Hippocampal formation (tissue), 2 donors: ENCODE measurements at regions not wholly inside any gene's neighbourhood (a gene's known extent, or its start where the extent isn't known, plus 50 kb on each side); places are given as distances from the start of the nearest gene placed in this dataset.
"Not testable (repeated sequence)": the region's sequence is repeated elsewhere in the genome, so short reads cannot be mapped to it uniquely, and the experiment has no call there.

Experiments used
- DNase-seq, 2 donors: peaks; one replicate each; lab custom pipeline; 2025; lab: John Stamatoyannopoulos, UW

DNA sequence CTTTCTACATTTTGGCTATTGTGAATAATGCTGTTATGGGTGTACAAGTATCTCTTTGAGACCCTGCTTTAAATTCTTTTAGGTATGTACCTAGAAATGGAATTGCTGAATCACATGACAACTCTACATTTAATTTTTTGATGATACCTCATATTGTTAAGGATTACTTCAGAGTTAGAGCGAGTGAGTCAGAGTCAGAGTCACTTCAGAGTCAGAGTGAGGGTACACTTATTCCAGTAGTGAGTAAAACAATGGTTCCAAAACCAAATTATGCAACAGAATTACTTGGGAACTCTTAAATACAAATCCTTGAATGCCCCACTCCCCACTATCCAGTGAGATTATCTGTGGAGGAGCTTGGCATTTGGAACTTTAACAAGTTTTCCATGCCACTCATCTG is 50.3 kb upstream of the SNRK start:
- DNase-seq, result no peak

DNA sequence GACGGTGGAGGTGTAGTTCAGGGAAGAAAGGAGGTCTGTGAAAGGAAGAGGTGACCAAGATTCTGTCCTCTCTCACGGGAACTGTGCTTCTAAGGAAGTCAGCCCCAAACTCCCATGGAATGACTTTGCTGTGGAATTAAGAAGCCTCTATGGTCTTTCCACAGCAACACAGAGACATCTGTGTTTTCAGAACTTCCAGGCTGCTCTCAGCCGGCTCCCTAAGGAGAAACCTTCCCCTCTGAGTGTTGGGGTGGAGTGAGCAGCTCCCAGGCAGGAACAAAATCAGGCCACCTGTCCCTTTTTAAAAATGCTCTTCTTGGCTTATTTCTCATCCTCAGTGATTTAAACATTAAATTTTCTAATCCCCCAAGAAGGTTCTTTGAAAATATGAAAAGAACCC is 53.3 kb upstream of the SNRK start:
- DNase-seq, result no peak

DNA sequence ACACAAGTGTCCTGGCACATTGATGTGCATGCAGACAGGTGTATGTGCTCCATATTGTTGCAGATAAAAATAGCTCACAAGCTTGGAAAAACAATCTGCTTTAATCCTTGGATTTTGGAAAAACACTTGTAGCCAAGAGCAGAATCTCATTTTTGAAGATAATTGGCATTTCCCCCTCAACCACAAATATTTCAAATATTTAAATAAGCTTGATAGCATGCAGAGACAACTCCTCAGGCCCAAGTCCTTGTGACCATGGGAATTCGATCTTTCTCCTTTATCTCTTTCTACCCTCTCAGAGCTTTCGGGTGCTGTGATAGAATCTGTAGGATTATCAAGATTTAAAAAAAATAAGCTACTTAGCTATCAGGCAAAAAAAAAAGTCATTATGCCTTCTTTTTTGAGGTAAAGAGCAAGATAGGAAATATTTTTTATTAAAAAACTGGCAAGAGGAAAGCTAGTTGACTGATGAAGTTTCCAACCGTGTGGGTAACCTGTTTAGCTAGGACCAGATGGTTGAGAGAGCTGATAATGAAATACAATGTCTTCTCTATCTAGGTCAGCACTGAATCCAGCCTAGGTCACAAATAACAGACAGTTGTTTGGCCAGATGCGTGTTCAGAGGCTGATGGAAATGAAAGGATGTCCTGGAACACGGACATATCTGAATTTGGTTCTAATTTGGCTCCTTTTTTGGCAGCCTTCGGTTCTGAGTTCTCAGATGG is 54.9 kb upstream of the SNRK start:
- no peak for DNase-seq

DNA sequence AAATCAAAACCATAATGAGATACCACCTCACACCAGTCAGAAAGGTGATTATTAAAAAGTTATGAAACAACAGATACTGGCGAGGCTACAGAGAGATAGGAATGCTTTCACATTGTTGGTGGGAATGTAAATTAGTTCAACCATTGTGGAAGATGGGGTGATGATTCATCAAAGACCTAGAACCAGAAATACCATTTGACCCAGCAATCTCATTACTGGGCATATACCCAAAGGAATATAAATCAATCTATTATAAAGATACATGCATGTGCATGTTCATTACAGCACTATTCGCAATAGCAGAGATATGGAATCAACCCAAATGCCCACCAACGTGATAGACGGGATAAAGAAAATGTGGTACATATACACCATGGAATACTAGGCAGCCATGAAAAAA is 56.5 kb upstream of the SNRK start:
- not testable (repeated sequence) for DNase-seq

DNA sequence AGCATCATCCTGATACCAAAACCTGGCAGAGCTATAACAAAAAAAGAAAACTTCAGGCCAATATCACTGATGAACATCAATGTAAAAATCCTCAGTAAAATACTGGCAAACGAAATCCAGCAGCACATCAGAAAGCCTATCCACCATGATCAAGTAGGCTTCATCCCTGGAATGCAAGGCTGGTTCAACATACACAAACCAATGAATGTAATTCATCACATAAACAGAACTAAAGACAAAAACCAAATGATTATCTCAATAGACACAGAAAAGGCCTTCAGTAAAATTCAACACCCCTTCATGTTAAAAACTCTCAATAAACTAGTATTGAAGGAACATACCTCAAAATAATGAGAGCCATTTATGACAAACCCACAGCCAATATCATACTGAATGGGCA is 58.7 kb upstream of the SNRK start:
- DNase-seq, result not testable (repeated sequence)

DNA sequence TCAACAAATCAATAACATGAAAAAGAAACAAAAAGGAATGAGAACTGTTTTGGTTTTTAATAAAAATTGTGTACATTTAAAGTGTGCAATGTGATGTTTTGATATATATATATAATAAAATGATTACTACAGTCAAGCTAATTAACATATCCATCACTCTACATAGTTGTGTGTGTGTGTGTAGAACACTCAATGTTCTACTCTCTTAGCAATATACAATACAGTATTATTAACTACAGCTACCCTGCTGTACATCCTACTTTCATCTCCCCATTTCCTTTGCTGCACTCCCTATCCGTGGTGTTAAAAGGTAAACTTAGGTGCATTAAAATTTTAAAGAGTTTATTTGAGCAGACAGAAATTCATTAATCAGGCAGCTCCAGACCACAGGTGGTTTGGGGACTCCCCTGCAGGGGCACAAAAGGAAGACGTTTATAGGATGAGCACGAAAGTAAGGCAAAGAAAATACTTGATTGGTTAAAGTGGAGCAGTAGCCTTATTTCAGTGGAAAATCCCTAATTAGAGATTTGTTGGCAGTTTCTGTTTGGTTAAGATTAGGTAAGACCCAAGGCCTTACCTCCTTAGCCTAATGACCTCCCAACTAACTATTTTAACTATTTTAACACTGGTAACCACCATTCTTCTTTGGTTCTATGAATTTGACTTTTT is 61.8 kb upstream of the SNRK start:
- DNase-seq, result no peak

DNA sequence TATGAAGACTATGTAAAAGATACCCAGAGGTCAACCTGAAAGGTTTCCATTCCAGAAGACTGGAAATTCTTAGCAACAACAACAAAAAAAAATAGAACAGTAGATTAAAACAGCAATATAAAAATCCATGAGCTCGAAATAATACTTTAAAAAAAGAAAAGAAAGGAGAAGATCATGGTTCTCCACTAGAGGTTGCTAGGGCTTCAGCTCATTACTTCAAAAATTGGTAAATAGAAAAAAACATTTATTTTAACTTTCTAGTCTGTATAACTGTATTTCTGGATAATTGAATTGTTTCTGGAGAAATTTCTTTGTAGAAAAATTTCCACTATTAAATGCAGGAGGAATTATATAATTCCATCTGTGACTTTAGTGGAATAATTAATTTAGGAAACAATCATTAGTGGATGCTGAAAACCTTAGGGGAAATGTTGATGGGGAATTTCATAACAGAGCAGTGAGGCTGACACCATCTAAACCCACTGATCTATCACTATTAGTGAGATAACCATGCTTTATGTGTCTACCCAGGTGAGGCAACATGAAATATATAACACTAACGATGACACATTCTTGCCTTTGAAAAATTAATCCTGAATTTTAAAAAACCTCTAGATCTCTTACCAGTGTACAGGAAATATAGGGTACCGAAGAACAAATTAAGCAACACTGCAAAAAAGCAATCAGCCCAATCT is 62.5 kb upstream of the SNRK start:
- peak in 1 of 2 donors; percentile 48 for DNase-seq

DNA sequence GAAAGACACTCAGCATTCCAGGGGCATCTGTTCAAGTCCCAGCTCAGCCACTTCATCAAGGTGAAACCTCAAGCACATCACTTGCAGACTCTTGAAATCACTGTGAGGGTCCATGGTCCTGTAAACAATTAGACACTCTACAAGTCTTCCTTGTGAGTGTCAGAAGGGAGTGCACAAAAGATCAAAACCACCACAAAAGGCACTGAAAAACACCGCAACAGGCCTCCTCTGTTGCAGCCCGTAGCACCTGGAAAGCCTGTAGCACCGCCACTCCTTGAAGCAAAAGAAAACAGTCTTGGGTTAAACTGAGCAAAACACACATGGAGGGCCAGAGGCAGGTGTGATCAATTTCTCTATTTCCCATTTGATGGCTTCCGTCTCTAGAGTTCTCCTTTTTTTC is 63.8 kb upstream of the SNRK start:
- no peak for DNase-seq

DNA sequence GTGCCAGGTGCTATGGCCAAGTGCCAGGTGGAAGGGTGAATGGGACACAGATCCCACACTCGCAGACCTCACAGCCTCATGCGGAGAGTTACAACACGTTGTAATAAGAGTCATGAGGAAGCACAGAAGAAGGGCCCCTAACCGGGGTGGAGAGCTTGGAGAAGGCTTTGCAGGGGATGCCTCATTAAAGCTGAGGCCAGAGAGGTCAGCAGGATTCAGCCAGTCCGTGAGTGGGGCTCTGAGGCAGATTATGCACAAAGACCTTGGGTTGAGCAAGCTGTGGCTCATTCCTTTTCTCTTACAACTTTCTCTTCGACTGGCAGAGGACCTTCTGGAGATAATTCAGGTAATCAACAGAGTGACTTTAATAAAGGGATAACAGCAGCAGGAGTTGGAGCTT is 65.3 kb upstream of the SNRK start:
- DNase-seq, result no peak

DNA sequence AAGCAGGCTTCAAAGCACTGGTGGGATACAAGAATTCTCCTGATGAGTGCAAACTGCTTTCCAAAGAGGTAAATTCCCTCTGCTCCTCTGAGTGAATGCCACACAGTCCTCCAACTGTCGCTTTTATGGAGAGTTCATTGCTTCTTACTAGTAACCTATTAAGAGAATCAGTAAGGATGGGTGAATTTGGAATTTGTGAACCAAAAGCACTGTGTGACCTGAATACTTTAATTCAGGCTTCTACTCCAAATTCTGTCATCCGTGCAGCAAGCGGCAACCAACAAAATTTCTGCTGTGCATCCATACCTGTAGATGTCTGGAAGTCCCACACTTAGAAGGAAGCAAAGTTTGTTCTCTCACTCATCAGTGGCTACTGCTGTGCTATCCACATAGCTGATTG is 66.7 kb upstream of the SNRK start:
- DNase-seq, result no peak

DNA sequence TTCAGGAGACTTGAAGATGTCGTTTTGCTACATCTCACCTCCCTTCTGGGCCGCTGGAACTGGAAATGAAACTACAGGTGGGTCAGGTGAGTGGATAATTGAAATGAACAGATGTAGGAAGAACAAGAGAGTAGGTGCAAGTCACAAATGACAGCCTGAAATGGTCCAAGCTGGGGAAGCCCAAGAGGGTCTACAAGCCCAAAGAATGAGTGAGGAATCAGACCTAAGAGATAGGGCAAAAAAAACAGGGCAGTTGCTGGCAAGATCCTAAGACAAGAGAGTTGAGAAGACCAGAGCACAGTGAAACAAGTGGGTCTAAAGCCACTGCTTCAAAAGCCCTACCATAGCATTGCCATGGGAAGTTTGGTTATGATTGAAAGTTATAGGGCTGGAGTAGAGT is 67.4 kb upstream of the SNRK start:
- no peak for DNase-seq

DNA sequence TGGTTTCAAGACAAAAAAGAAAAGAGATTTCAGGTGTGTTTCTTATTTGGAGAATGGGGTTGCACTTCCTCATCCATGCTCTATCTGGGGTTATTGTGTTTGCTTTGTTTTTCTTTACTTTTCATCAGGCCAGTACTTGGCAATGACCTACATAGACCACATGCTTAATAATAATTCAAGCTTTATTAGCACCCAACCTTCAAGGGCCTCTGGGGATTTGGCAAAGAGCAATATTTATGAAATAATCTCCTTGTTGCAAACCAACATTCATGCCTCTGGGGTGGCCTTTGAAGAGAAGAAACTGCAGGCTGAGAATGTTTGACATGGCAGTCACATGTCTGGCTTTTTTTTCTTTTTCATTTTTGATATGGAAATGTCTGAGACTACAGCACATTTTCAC is 68.2 kb upstream of the SNRK start:
- DNase-seq, result no peak

DNA sequence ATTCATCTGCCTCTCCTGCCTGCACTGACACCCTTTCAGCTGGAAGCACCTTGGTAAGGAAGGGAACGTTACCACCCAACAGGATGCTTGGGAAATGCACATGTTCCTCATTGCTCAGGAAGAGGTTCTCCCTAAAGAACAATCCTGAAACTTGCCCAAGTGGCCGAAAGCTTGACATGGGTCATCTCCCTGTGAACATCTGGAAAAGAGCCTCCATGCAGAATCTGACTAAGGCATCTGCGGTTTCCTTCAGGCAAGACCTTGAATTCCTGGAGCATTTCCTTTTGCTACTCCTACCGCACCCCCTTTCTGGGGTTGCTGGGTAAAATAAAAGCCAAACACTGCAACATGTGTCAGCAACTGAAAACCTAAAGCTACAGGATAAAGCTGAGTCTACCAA is 68.7 kb upstream of the SNRK start:
- DNase-seq, result no peak

DNA sequence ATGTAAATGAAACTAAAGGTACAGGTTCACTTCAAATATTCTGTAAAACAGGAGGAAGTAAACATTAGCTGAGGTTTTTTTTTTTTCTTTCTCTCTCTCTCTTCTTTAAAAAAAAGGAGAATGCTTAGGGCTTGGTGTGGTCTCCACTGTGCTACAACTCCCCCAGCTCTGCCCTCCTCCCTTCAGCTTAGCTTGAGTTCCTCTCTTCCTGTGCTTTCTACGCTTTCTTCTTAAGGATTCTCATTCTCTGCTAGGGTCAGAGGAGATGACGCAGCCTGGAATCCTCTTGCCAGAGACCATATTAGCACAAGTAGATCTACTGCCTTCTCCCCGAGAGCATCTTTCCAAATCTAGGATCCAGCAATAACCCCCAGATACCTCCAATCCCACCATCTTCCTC is 69.1 kb upstream of the SNRK start:
- DNase-seq, result no peak

DNA sequence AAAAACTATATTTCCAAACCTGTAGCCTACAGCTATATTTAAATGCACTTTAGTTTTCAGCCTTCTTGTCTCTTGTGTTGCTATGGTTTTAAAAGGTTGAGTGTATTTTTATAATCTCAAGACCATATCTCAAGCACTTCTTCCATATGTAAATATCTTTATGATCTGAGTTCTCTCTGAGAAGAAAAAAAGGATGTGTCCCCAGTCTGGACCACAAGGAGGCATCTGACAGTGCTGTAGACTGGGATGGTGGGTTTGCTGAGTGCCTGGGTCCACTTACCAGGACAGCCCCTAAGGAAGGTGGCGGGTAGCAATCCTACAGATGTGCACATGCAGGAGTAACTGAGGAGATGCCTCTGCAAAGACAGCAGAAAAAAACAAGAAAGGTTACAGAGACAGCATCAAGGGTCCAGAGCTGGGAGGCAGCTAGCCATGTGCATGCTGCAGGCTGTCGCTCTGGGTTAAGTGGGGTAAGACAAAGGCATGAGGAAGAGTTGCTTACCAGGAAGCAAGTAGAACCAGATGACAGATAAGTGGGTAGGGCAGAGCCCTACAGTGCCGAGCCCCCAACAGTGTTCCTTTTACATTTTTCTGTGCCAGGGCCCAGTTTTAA is 70.6 kb upstream of the SNRK start:
- no peak for DNase-seq

DNA sequence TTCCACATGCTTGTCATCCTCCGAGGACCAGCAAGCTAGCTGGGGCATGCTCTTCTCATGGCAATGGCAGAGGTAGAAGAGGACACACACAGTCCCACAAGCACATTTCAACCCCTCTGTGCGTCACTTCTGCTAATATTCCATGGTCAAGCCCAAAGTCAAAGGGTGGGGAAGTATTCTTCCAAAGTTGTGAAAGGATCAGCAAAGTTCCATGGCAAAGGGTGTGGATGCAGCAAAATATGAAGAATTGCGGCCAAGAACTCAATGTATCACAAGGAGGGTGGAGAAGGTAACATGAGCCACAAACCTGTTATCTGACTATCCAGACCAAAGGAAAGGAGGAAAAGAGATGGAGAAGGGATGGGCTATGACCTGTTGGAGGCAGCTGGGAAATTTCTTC is 71.2 kb upstream of the SNRK start:
- DNase-seq, result no peak

DNA sequence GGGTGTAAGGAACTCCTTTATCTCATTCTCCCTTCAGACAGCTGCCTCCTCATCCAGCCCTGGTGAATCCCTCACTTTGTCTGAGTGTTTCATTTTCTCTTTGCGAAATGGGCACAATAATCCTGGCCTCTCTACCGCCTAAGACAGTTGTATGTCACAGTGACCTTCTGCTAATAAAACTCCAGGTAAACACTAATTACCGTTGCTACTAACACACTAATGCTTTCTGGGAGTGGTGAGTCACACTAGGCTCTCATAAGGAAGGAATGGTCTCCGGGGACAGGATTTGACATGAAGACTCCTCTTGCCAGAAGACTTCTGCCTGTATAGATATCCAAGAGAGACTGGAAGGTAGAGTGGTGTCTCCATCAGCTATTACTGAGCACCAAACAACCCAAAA is 71.7 kb upstream of the SNRK start:
- DNase-seq, result no peak

DNA sequence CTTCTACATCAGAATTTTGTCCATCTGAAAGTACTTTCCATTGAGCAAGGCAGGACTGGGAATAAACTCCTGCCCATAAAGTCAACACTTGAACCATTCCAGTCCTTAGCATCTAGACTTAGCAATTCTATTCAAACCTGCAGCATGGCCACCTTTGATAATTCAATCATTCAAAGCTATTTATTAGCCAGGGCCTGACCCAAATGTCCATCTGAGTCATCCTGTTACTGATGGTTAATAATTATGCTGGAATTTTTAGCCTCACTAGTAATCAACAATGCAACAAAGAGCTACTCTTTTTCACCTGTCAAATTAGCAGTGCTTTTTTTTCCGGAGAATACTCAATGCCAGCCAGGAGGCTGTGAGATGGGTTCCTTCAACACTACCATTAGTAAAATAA is 72.7 kb upstream of the SNRK start:
- DNase-seq, result no peak

DNA sequence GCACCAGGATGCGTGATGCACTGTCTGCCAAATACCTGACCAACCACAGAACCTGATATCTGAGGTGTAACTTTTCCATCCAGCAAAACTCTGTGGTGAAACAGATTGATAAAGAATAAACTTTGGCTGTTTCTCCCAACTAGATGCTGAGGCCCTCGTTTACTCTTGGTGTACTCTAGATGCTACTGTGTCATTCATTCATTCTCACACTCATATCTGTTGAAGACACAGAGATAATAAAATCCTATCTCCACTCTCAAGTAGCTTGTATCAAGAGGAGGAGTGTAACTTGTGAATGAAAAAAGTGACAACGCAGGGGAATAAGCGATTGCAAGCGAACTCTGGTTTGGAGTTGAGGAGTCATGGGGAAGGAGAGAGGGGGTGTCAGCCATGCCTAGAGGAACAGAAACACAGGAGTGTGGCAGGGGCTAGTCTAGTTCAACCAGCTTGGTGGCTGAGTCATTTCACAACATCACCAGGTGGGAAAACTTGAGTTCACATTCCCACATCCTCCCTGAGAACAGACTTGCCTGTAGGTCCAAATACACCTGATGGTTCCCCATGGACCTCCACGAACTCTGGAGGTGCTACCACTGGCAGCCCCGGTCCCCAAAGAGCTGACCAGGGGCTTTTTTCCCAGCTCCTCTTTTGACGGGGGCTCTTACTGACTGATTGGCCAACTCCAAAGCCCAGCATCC is 73.3 kb upstream of the SNRK start:
- no peak for DNase-seq

DNA sequence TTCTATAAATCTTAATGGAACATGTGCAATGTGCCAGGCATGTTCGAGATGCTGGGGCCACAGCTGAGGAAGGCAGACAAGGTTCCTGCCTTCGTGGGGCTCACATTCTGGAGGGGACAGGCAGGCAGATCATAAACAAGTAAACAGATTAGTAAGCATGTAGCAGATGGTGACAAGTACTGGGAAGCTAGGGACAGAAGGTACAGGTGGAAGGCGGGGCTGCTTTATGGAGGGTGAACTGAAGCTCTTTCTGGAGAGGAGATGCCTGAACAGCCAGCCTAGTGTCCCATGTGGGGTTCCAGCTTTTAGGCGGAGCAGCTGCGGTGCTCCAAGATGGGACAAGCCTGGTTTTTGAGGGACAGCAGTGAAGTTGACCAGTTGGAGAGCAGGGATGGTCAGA is 74.7 kb upstream of the SNRK start:
- no peak for DNase-seq

DNA sequence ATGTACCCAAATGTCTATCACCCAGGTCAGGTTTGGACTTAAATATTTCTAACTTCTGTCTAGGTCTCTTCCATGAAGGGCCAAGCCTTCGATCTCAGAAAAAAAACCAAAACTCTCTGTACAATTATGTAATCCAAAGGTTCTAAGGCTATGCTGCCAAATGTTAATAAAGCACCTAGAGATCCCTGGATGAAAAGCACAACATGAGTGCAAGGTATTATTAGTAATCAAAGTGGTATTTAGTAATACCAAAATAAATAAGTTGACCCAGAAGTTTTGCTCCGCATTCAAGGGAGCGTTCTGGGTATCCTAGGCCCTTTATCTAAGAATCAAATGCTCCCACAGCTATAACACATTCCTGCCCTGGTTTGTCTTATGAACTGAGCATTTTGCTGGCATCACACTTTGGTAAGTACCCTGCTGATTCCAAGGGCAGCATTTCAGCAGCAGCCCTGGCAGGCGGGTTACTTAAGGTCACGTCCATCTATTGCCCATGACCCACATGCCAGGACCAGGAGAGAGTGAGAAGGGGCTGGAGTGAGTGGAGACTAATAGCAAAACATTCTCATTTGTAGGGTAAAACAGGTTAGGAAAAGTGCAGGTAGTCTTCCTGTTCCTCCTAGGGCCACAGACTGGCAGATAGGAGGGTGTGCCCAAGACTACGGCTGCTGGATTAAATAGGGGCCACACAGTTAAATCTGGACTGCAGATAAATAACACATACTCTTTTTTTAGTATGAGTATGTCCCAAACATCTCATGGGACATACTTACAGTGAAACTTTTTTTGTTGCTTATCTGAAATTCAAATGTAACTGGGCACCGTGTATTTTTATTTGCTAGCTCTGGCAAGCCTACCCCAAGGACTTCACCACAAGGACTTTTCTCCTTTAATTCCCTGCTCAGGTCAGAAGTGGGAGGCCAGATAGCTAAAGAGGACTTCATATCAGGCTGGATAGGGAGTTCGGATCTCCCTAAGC is 76.0 kb upstream of the SNRK start:
- DNase-seq, result no peak
